GM19463 (cell line): ENCODE measurements at regions not wholly inside any gene's neighbourhood (a gene's known extent, or its start where the extent isn't known, plus 50 kb on each side); places are given as distances from the start of the nearest gene placed in this dataset.

Experiments used
- ATAC-seq: cut with Tn5 transposase; IDR thresholded peaks from one replicate; pipeline ENCODE4 v1.9.1; 2021; ENCODE audit warnings: mild to moderate bottlenecking, moderate library complexity; ENCODE audit not compliant: unreplicated experiment

DNA sequence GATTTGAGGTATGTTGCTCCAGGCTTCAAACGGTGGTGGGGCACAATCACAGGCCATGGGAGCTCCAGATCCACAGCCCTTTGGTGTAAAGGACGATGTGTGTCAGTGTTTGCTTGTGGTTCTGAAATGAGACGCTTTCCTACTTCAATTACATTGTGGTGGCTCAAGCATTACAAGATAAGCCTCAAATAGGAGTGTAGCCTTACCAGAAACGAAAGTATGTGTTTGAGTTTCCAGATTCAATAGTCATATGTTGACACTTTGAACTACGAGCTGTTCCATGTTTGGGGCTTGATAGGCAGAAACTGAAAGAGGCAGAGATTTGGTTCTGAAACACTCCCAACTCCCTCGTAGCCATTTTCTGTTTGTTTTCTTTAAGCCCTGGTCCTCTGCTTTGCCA, 187.1 kb downstream of the MYLK4 start:
- ATAC-seq, result peak; percentile 89

DNA sequence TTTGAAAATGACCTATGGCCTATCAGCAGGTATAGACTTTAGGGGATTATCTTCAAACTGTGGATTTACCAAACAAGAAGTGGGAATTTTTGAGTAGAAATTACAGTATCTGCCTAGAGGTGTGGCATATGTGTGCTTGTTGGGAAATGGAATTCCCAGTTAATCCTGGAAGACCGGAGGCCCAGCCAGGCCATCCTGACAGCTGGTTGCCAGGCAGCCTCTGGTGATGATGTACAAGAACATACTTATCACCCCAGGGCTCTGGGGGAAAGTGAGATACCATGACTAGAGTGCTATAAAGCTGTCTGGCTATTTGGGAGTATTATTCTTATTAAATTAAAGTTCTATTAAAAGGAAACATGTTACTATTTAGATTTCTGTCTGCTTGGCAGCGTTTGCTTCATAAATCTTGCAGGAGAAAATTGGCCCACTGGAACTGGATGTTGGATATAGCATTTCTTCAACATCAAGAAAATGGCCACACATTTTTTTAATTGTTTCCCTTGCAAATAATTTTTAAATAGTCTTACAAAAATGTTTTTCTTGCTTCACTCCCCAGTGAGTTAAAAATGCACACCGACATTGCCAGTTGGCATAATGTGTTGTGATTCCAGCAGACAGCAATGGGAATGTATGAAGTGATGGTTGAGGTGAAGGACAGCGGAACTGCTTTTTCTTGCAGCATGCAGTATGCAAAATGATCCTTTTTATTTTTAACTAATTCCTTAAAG, 187.8 kb downstream of the MYLK4 start:
- no peak for ATAC-seq

DNA sequence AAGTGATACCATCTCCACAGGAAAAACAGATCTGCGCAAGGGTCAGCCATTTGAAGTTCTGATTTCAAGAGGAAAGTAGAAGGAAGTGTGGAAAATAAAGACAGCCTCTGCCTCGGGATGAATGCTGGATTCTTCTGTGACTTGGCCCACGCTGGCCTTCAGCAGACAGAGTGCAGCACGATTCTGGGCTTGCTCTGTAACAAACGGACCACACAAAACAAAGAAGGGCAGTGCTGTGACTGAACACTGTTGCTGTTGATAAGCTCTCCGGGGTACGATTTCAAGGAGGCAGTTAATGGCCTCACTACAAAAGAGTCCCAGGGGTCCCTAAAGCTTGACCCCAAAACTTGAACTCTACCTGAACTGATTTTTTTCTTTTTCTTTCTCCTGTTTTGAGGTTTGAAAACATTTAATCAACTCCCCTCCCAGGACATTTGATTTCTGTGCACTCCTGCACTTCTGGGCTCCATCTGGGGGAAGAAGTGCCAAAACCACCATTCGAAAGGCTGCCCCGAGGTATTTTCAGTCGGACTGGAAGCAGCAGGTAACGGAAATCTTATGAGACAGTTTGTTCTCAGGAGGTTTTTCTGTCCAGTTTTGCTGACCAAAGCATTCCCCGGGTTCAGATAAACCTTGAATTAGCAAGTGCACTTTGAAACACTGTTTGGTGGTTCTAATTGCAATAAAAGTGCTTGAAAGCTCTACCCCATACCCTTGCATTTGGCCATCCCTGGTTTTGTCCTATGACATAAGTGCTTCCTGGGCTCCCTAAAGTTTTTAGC, 189.6 kb downstream of the MYLK4 start:
- no peak for ATAC-seq

DNA sequence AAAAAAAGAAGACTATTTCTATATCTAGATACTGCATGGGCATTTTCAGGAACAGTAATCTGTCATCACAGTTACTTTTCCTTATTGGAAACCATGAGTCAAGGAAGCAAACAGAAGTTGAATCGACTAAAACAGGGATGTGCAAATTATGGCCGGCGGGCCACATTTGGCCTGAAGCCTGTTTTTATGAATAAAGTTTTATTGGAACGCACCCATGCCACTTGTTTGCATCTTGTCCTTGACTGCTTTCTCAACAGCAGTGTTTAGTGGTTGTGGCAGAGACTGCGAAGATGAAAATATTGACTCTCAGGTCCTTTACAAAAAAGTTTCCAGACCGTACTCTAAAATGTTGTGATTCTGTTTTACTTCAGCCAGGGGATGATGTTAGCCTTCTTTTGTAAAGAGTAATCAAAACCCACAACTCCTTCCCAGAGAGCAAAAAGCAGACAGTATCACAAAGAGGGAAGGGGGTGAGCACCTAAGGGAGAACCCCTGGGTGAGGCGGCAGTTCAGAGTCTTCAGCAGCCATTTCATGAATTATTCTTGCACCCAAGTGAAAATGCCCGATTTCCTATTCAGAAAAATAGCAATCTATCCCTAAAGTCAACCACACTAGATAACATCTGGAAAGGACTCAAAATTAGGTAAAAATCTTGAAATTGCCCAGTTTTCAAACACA, 190.4 kb downstream of the MYLK4 start:
- ATAC-seq, result no peak

DNA sequence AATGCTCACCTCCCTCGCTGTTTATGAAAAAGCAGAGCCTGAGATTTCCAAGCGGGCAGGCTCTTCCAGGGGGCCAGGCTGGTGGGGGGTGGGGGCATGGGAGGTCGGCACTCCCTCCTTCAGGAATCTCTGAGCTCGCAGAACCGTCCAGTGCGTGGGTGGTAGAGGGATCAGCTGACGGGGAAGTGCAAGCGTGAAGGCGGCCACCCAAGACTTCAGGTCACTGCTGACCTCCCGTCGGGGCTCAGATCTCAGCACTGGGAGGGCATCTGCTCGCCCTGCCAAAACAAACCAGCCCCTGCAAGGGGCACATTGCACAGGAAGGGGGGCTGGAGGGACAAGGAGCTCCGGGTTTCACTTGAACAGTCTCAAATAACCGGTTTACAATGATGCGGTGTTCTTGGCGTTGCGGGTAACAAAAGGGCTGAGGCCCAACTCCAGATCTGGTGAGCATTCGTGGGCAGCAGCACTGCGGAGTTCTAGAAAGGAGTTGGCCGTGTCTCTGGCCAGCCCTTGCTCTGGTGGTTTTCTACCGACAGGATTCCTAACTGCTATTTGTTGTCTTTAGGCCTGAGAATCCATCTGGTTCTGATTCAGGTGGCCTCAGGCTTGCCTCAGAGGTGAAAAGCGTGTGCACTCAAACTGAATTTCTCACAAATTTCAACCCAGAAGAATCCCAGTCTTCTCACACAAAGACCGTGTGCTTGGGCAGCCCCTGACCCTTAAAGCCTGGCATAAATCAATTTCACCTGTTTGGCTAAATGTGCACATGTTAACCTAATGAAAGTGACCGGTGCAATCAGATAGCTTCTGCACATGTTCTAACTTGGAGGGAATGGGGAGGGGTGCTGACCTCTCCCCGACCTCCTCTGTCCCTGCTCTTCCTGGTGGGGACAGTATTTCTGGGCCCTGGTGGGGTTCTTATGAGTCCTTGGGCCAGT, 191.6 kb downstream of the MYLK4 start:
- ATAC-seq, result no peak

DNA sequence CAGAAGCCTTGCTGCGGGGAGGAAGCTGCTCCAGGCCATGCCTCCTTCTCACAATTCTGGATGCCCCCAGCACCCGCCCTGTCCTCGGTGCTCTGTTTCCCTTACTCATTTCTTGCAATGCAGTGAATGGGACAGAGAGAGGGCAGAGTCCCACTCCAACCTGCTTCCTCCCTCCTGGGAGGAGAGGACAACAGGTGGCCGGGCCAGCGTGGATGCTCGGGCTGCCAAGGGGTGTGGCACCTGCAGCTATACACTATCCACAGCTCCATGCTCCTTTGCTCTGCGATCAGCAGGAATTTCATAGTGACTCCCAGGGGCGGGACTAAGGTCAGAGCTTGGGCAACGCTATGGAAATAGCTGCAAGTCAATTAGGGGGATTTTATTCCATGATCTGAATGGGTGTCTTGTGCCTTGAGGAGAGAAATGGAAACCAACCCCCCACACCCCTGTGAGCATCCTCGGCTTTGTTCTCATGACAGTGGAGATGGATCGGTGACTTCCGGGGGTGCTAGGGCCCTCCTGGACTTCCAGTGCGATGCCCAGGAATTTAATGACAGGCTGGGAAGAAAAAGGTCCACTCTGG, 192.5 kb downstream of the MYLK4 start:
- ATAC-seq, result no peak

DNA sequence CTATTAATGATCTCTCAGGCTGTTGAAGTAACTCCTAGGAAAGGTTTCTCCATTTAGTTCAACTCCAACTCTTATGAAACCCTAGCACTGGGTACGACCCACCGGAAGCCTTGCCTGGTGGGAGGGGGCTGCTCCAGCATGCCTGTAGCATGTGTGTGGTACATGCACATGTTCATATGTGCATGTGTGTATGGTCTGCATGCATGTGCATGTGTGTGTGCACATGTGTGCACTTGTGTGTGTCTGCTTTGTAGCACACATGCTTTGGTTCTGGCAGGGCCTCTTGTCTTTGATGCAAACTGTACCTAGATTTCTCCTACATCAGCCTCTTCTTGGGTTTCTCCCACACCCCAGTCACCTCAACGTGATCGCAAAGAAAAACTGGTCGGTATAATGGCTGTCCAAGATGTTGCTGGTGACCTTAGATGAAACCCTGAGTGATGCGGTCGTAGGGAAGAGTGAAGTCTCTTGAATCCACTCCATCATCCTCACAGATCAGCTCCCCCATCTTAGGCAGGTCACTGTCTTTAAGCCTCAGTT, 193.5 kb downstream of the MYLK4 start:
- ATAC-seq, result no peak

DNA sequence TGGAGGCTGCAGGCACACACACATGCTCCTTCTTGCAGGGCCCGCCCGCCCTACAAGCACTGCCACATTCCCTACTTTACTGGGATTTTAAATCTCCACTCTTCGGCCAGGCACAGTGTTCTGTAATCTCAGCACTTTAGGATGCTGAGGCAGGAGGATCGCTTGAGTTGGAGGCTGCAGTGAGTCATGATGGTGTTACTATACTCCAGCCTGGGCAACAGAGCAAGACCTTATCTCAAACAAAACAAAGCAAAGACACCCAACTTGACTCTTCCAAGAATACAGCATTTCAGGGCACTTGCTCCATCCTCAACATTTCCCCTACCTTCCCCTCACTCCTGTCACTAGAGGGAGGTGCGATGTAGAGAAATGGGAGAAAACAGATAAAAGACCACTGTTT, 194.0 kb downstream of the MYLK4 start:
- no peak for ATAC-seq

DNA sequence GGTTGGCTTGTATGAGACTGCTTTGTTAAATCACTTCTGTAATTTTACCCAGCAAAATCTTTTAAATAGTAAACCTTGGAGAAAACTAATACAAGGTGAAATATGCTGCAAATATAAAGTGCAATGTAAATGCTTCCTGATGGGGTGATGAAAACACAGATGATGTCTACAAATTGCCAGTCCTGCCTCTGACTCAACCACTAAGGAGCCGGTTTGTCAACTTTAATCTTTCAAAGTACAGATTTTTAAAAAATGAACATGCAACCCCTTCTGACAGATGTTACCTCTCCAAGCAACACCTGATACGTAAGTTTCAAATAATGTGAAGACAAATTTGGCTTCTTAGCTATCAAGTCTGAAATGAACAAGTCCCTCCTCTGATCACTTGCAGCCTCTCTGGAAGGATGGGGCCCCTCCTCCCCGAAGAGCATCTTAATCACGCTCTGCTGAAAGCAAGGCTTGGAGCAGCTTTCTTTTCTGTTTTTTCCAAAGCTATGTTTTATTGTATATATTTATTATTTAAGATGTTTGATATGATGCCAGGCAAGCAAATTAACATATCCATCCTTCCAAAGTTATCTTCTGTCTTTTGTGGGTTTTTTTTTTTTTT, 196.0 kb downstream of the MYLK4 start:
- ATAC-seq, result no peak

DNA sequence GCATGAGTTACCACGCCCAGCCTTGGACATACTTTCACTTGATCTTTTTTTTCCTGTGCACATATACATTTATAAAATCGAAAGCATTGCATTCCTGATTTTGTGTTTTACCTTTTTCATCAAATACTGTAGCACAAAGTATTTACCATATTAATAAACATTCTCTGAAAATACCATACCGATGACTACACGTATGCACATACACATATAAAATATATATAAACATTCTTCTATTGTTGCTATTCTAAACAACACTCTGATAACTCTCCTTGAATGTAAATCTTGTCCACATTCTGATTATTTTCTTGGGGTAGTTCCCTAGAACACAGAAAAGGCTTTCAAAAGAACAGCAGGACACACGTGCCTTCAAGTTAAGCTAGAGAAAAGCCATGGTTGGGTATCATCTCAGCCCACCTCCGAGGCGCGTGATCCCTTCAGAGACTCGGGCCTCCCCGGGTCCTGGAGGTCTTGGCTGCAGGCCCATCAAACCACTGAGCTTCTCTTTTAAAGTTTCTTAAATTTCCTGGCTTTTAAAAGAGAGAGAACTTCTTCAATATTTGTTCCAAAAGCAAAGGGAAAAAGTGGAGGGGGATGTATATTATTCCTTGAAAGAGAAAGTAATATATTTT, 198.1 kb downstream of the MYLK4 start:
- no peak for ATAC-seq

DNA sequence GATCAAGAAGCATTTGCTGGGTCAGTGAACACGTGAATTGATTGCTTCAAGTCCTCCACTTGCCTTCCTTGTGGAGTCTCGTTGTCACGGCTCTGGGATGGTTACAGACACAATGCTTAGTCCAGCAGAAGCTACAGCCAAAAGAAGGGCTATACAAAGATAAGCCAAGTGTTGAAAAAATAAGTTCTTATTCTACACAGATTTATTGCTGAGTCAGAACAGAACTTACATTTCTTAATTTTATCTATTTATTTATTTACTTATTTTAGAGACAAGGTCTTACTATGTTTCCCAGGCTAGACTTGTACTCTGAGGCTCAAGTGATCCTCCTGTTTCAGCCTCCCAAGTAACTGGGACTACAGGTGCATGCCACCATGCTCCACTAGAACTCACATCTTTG, 199.0 kb downstream of the MYLK4 start:
- no peak for ATAC-seq

DNA sequence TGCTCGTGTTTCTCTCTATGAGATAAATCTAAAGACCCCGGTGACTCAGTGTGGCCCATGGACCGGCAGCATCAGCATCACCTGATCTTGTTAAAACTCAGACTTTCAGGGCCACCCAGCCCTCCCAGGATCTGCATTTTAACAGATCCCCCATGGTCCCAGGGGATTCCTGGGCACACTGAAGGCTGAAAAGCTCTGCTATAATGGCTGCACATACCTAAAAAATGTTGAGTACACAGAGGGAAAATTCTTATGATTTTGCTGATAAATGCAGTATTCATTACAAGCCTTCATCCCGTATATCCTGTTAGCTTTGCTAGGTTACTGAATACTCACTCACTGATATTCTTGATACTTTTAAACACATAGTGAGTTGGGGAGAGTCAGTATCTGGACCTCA, 200.5 kb downstream of the MYLK4 start:
- no peak for ATAC-seq

DNA sequence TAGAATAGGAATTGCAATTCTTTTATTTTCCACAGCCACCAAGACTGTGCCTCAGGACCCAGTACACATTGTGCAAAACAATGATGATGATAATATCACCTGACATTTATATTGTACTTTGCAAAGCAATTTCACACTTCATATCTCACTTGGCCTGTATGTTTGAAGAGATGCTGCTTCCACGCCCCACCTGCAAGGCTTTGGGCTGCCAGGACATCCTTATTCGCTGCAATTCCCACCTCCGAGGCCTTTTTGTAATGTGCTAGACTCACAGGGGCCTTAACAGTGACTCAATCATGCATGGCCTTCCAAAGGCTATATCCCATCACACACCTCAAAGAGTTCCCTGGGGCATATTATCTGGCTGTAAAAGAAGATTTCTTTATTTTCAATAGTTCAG, 200.9 kb downstream of the MYLK4 start:
- ATAC-seq, result no peak

DNA sequence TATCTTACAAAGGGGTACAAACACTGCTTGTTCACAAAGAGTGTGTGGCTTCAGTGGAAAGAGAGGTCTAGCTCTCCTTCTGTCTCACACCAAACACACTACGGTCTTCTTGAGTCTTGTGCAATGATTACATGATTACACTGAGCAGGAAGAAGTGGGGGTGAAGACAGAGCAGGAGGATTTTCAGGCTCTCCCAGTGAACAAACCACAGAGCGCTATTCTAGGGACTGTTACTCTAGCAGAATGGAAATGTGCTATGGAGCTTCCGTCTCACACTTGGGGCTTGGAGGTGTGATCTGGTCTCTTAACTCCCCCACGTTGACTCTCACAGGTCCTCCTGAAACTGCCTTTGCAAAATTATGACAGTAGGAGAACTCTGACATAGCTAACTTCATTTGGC, 203.4 kb downstream of the MYLK4 start:
- no peak for ATAC-seq

DNA sequence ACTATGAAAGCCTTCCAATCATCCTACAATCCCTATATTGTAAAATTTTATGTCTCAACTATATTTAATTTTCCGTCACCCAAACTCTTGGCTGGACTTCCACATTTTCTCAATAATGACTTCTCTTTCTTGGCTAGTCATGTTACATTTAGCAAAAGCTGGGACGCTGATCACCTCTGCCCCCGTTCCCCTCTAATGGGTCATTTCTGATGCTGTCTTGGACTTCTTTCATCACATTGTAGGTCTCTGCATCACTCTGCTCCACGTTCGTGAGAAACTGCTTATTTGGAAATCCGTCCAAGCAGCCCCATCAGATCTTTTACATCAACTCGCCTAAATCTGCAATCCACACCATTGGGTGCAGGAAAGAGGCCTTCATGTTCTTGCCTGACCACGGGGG, 203.8 kb downstream of the MYLK4 start:
- no peak for ATAC-seq

DNA sequence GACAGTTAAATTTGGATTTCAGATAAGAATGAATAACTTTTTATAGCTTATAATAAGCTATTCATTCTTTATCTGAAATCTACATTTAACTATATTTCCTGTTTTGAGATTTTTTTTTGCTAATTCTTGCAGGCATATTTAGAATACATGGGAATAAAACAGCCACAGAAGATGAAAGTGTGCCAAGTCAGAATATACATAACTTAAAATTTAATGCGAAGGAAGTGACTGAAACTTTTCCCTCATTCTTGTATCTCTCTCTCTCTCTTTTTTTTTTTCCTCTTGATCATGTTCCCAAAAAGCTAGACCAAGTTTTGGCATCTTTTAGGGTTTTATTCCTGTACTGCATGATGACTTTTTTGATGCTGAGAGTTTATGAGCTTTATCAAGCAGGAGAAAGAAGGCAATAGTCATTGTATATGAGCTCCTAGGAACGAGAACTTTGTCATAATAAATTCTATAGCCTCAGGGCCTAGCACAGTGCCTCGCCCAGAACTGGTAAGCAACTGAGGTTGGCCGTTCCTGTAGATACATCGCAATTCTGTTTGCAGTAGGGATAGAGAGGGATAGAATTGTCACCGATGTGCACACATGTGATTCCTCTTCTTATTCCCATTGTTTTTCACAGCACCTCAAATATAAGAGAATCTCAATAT, 205.2 kb downstream of the MYLK4 start:
- no peak for ATAC-seq

DNA sequence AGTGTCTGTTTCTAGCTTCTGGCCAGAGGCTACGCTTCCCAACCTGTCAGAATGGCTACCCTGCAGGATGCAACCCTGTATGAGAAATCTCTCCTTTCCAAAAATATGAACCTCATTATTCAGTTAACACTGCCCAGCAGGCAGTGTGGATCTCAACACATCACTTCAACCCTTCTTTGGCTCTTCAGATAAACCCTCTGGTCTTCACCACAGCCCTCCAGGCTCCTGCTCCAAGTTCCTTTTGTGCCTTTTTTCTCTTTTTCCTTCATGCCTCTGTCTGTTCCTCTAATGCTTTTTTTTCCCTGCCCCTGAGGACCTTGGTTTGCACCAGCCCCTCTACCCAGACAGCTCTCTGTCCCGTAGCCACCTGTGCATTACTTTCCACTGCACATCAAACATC, 207.4 kb downstream of the MYLK4 start:
- no peak for ATAC-seq

DNA sequence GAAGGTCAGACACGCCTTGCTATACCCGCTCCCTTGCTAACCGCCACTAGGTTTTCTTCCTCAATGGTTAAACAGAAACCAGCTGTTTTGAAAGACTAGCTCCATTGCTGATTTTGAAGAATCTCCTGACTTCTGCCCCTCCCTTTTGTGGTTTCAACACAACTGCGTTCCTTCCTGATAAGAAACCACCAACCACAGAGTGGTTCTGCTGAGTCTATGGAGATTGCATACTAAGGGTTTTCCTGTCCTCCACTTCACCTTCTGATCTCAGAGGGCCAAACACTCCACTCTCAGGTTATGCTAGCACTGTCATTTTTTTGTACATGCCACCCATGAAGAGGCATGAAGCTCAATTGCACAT, 207.9 kb downstream of the MYLK4 start:
- peak; percentile 84 for ATAC-seq
